ENCODE measurements at regions not wholly inside any gene's neighbourhood (a gene's known extent, or its start where the extent isn't known, plus 50 kb on each side); places are given as distances from the start of the nearest gene placed in this dataset.

DNA sequence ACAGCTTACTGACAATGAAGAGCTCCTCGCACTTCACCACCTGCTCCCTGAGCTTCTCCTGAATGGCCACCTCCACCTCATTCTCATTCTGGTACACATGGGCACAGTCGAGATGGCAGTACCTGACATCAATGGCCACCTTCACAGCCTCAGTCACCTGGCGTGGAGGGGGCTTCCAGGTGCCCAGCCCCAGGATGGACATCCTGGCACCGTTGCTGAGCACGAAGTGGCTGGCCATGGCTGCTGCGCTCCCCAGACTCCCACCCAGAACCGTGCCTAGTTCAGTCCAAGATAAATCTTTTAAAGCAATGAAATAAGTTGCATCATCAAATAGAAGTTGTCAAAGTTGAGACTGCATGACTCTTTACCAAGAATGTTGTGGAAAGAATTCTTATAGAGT, 128.1 kb upstream of the SOX6 start:
- no peak for DNase-seq (ENCODE audit: low spot score)
- TF ChIP-seq, protein P1, sequence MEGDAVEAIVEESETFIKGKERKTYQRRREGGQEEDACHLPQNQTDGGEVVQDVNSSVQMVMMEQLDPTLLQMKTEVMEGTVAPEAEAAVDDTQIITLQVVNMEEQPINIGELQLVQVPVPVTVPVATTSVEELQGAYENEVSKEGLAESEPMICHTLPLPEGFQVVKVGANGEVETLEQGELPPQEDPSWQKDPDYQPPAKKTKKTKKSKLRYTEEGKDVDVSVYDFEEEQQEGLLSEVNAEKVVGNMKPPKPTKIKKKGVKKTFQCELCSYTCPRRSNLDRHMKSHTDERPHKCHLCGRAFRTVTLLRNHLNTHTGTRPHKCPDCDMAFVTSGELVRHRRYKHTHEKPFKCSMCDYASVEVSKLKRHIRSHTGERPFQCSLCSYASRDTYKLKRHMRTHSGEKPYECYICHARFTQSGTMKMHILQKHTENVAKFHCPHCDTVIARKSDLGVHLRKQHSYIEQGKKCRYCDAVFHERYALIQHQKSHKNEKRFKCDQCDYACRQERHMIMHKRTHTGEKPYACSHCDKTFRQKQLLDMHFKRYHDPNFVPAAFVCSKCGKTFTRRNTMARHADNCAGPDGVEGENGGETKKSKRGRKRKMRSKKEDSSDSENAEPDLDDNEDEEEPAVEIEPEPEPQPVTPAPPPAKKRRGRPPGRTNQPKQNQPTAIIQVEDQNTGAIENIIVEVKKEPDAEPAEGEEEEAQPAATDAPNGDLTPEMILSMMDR (IDR thresholded peaks at IDR 0.05; ENCODE audit: extremely low read depth, missing control alignments), result no peak

- no peak for DNase-seq (ENCODE audit: low spot score)
Observed at GRCh38 chr11:16474659-16475058, 118.3 kb upstream of the SOX6 start.

GRCh38 chr11:16469968-16470367, 113.6 kb upstream of the SOX6 start:
- no peak for DNase-seq (ENCODE audit: low spot score)
- TF ChIP-seq, protein P1 (IDR thresholded peaks at IDR 0.05; ENCODE audit: extremely low read depth, missing control alignments), result no peak

More at GRCh38 chr11:16474659-16475058, 118.3 kb upstream of the SOX6 start:
- TF ChIP-seq, protein P1 (IDR thresholded peaks at IDR 0.05; ENCODE audit: extremely low read depth, missing control alignments), result no peak

- no peak for DNase-seq (ENCODE audit: low spot score)
- TF ChIP-seq, protein P1 (IDR thresholded peaks at IDR 0.05; ENCODE audit: extremely low read depth, missing control alignments), result no peak
Observed at GRCh38 chr11:16468735-16469453, 112.5 kb upstream of the SOX6 start.

- no peak for DNase-seq (ENCODE audit: low spot score)
- TF ChIP-seq, protein P1 (IDR thresholded peaks at IDR 0.05; ENCODE audit: extremely low read depth, missing control alignments), result no peak
Observed at GRCh38 chr11:16460508-16460907, 104.2 kb upstream of the SOX6 start.

DNA sequence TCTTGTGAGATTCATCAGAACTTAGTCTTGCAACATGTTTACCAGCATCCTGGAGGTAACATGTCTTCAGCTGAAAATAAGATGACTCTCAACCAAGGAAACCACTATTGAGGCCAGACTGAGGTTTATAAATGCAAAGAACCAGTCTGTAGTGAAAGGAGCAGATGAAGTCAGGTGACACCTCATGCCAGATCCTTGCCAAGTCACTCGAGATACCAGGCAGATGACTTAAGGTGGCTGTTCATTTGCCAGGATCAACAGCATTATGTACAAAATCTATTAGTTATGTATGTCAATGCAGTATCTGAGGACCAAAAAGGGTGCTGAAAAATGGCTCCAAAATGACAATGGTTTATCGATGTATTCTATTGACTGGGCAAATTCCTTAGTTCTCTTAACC, 100.0 kb upstream of the SOX6 start:
- TF ChIP-seq, protein P1 (IDR thresholded peaks at IDR 0.05; ENCODE audit: extremely low read depth, missing control alignments), result no peak
- no peak for DNase-seq (ENCODE audit: low spot score)

DNA sequence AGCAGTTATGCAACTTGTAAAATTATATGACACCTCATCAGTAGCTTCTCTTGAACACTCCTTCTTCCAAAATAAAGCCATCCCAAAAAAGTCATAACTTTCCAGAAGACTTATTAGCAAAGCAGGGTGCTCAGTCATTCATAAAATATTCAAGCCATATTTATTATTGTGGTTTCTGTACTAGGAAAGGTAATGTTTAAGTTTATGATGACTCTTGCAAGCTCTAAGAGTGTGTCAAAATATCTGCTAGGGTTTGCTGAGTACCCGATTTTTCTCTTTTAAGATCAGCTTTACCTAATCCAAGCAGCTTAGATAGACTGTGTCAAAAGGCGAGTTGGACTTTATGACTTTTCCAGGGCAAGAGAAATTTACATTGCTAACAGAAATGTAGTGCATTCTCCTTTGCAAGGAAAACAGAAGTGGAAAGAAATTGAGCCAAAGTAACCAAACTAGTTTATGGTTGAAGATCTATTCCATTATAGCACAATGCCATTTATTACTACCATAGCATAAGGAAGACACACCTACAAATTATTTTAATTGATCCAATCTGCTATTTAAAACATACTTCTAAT, 98.0 kb upstream of the SOX6 start:
- DNase-seq (ENCODE audit: low spot score), result no peak
- TF ChIP-seq, protein P1 (IDR thresholded peaks at IDR 0.05; ENCODE audit: extremely low read depth, missing control alignments), result no peak
